Kidney (tissue), 13 donors: ENCODE measurements at regions not wholly inside any gene's neighbourhood (a gene's known extent, or its start where the extent isn't known, plus 50 kb on each side); places are given as distances from the start of the nearest gene placed in this dataset.

Experiments used
- DNase-seq, 5 donors: peaks; one replicate each; pipeline ENCODE4 v3.0.0-alpha.2; 2013 to 2020
- FAIRE-seq: peaks from 2 replicates; lab custom pipeline; 2012; peaks lifted over from hg19 to GRCh38; lab: Jason Lieb, UNC
- H3K27ac ChIP-seq, 2 donors: one replicate each; pipeline ENCODE4 v1.7.0; 2013; ENCODE audit warnings: low read depth in 2 of 2, low read length in 2 of 2, inconsistent platforms in 1 of 2
- H3K27me3 ChIP-seq: one replicate; pipeline ENCODE4 v1.7.1; 2013; ENCODE audit warnings: low read length, inconsistent platforms; ENCODE audit not compliant: control insufficient read depth, insufficient read depth
- H3K36me3 ChIP-seq, 3 donors: one replicate each; pipeline versions ENCODE4 v1.7.0 to v1.7.1; 2013; ENCODE audit warnings: low read length in 3 of 3, control low read depth in 1 of 3, inconsistent platforms in 1 of 3; ENCODE audit not compliant: insufficient read depth in 3 of 3, control insufficient read depth in 2 of 3
- H3K4me1 ChIP-seq, 3 donors: one replicate each; pipeline versions ENCODE4 v1.7.0 to v1.7.1; 2013; ENCODE audit warnings: low read length in 3 of 3, inconsistent platforms in 1 of 3, low read depth in 1 of 3; ENCODE audit not compliant: control insufficient read depth in 2 of 3, insufficient read depth in 2 of 3
- H3K4me3 ChIP-seq, 3 donors: one replicate each; pipeline versions ENCODE4 v1.7.0 to v1.8.1; 2013; ENCODE audit warnings: low read length in 3 of 3, control low read depth in 1 of 3, inconsistent platforms in 1 of 3
- H3K9ac ChIP-seq, 3 donors: one replicate each; pipeline versions ENCODE4 v1.7.0 to v1.7.1; 2013; ENCODE audit warnings: low read length in 3 of 3, control low read depth in 1 of 3, inconsistent platforms in 1 of 3
- H3K9me3 ChIP-seq, 3 donors: one replicate each; pipeline versions ENCODE4 v1.7.0 to v1.7.1; 2013; ENCODE audit warnings: low read length in 3 of 3, control low read depth in 1 of 3, inconsistent platforms in 1 of 3; ENCODE audit not compliant: control insufficient read depth in 2 of 3, insufficient read depth in 1 of 3
- intact Hi-C: fragments of 100-400 bp; cut with DNase I; formaldehyde crosslinking; loops from one replicate; pipeline ENCODE4 v1.11.1; 2022
- TF ChIP-seq, protein P1 (sequence below): IDR thresholded peaks from 3 replicates; pipeline ENCODE4 v1.5.1; 2012; ENCODE audit warnings: mild to moderate bottlenecking, moderate library complexity, borderline replicate concordance; ENCODE audit not compliant: insufficient read depth; ENCODE audit errors: extremely low read depth
- donor health status: control.
- donor health status: control.
- donor health status: control.
- donor health status: control.
- donor health status: control.
- donor health status: DM: yes; HTN: yes; CAD: no.
- donor health status: Normal renal cell carcinoma (clear cell type).

DNA sequence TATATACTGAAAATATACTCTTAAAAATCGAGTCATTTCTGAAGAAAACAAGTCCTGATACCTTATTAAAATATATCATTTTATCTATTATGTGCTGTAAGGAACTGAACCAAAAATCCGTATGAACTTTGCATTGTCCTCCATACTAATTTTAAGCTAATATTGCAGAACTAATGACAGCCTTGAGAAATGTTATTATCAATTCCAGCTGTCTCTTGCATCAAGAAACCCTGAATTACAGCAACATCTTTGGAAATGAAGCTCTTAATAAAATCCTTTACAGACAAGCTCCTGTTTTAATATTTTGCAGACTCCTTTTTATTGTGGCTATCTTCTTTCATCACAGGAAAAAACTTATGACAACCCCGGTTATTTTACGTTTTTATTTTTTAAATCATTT, 1335.3 kb downstream of the EFNB2 start:
- H3K27me3 ChIP-seq = no peaks in the 10 kb centered on the region
- no peak overlapping the region for H3K9ac ChIP-seq
- no peak overlapping the region for H3K27ac ChIP-seq
- H3K9me3 ChIP-seq = no peaks in the 10 kb centered on the region
- intact Hi-C loops = no loop called here
- no peak overlapping the region for H3K4me3 ChIP-seq
- no peaks in the 10 kb centered on the region for H3K4me1 ChIP-seq
- H3K36me3 ChIP-seq = no peaks in the 10 kb centered on the region
- no peak for DNase-seq
- TF ChIP-seq, protein P1, sequence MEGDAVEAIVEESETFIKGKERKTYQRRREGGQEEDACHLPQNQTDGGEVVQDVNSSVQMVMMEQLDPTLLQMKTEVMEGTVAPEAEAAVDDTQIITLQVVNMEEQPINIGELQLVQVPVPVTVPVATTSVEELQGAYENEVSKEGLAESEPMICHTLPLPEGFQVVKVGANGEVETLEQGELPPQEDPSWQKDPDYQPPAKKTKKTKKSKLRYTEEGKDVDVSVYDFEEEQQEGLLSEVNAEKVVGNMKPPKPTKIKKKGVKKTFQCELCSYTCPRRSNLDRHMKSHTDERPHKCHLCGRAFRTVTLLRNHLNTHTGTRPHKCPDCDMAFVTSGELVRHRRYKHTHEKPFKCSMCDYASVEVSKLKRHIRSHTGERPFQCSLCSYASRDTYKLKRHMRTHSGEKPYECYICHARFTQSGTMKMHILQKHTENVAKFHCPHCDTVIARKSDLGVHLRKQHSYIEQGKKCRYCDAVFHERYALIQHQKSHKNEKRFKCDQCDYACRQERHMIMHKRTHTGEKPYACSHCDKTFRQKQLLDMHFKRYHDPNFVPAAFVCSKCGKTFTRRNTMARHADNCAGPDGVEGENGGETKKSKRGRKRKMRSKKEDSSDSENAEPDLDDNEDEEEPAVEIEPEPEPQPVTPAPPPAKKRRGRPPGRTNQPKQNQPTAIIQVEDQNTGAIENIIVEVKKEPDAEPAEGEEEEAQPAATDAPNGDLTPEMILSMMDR = no peak
- no peak for FAIRE-seq

DNA sequence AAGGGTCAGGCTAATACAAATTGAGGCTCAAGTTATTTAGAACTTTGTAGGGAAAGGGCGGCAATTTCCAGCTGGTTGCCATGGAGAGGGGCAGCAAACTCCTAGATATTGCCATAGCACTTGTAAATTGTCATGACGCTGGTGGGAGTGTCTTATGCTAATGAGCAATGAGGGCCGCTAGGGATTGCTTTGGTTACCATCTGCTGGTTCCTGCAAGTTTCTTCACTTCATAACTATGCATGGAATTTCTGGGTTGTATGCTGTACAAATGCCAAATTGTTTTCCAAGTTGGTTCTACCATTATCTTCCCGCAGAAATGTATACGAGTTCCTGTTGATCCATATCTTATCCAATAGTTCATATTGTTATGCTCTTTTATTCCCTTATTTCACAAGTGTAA, 1339.4 kb downstream of the EFNB2 start:
- no peak overlapping the region for H3K9ac ChIP-seq

DNA sequence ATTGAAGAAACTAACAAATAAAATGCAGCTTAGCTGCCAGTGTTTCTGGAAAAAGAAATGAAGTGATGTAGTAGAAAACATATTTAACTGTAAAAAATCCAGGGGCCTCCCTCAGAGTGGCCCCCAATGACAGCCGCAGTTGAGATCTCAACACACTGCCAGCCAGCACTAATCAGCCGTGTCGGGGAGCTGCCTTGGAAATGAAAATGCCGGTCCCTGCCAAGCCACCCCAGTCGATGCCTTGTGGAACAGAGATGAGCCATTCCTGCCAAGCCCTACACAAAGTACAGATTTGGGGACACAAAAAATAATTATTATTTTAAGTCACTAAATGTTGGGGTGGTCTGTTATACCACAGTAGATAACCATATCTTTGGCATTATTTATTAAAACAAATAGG, 1342.4 kb downstream of the EFNB2 start:
- TF ChIP-seq, protein P1 = no peak
- Histone ChIP-seq H3K27me3 (no peaks in the 10 kb centered on the region), H3K4me3 (no peak overlapping the region), H3K9ac (no peak overlapping the region), H3K9me3 (no peaks in the 10 kb centered on the region), H3K4me1 (no peaks in the 10 kb centered on the region), H3K27ac (no peak overlapping the region), H3K36me3 (no peaks in the 10 kb centered on the region)
- FAIRE-seq (no peak), DNase-seq (no peak)
- intact Hi-C loops = no loop called here

More for the DNA sequence above, 1339.4 kb downstream of the EFNB2 start:
- DNase-seq (peak in 1 of 5 donors; percentile 6), FAIRE-seq (no peak)
- H3K36me3 ChIP-seq = no peaks in the 10 kb centered on the region
- no peak overlapping the region for H3K27ac ChIP-seq
- intact Hi-C loops = no loop called here
- TF ChIP-seq, protein P1 = no peak
- no peak overlapping the region for H3K4me3 ChIP-seq
- no peaks in the 10 kb centered on the region for H3K9me3 ChIP-seq
- H3K27me3 ChIP-seq = no peaks in the 10 kb centered on the region
- no peaks in the 10 kb centered on the region for H3K4me1 ChIP-seq

DNA sequence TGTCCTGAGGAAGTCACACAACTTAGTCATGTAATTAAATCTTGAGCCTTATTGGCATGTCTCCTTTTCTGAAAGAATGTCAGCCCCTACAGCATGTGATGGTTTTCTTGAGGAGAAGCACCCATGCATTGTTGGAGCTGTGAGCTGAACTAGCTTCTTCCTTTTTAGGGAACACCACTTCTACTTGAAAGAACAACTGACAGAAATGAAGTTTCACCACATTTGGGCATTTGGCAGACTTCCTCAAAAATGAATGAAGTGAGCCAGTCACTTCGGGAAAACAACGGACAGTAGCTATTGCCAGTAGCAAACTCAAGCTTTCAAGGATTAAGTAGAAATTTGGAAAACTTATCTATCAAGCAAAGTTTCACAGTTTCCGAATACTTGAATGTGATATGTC, 1351.3 kb downstream of the EFNB2 start:
- H3K9me3 ChIP-seq = no peaks in the 10 kb centered on the region
- no peaks in the 10 kb centered on the region for H3K27me3 ChIP-seq
- no peak for FAIRE-seq
- DNase-seq = no peak
- no peak overlapping the region for H3K9ac ChIP-seq
- TF ChIP-seq, protein P1 = no peak
- H3K4me3 ChIP-seq = no peak overlapping the region
- H3K36me3 ChIP-seq = no peaks in the 10 kb centered on the region
- no peaks in the 10 kb centered on the region for H3K4me1 ChIP-seq
- intact Hi-C loops = no loop called here
- H3K27ac ChIP-seq = no peak overlapping the region
